Activated naive CD4-positive, alpha-beta T cell treated with anti-CD3 and anti-CD28 coated beads, Interleukin-2, amount 50 U/mL, for 72 hours (primary cell): ENCODE measurements at regions not wholly inside any gene's neighbourhood (a gene's known extent, or its start where the extent isn't known, plus 50 kb on each side); places are given as distances from the start of the nearest gene placed in this dataset.
"Not testable (repeated sequence)": the region's sequence is repeated elsewhere in the genome, so short reads cannot be mapped to it uniquely, and the experiment has no call there.

Source experiments
- ATAC-seq, 2 donors: fragments of 150-1000 bp; cut with Tn5 transposase; 2 replicates each; pipeline ENCODE4 v1.10.0; 2021; ENCODE audit warnings: mild to moderate bottlenecking in 2 of 2, moderate library complexity in 2 of 2
- DNase-seq, 2 donors: peaks; one replicate each; pipeline ENCODE4 v3.0.0; 2021 to 2022; ENCODE audit warnings: low spot score in 2 of 2
- H3K27ac Mint-ChIP-seq, 2 donors: one replicate each; pipeline ENCODE4 v1.8.0; 2022; ENCODE audit warnings: mild to moderate bottlenecking in 2 of 2, mixed read lengths in 2 of 2
- H3K36me3 Mint-ChIP-seq, 2 donors: one replicate each; pipeline ENCODE4 v1.8.0; 2022; ENCODE audit warnings: mixed read lengths in 2 of 2
- H3K9me3 Mint-ChIP-seq, 2 donors: one replicate each; pipeline ENCODE4 v1.8.0; 2022; ENCODE audit warnings: mixed read lengths in 2 of 2

DNA sequence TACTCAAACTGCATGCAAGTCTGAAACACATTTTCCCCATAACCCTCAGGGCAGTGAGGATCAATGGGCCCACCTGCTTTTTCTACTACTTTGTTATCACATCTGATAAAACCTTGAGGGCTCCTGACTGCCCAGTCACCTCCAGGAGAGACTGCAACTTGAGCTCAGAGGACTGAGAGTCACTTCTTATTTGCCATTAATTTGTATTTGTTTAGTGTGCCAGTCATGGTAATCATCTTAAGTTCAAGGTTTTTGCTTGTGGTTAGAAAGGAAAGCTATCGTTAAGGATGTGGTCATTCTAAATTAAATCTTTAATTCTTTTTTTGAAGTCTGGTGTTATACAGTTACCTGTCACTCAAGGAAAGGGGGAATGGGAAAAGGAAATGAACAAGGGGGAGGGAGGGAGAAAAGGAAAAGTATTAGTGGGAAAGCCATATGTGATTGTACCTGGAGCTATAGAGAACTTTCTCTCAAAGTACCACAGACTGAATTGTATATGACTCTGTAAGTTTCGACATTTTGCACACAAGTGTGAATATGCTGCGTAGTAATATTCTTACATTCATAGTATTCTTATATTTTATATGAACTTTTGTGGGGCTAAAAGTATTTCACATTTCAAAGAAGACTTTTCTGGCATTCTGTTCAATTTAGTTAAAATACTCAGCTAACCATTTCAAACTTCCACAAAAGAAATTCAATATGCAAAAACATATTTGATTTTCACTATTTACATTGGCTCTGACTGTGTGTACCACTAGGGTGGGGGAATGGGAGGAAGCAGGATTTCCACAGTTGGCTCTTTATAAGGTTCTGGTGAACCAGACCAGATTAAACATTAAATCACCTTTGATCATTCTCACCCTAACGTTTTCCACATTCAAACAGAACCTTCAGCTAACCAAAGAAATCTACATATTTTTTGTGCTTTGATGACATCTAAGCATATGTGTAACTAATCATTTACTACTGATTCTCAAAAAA, 166.5 kb upstream of the ATP11B start:
- ATAC-seq: no peak
- no peak overlapping the region for H3K27ac Mint-ChIP-seq
- DNase-seq: no peak
- H3K9me3 Mint-ChIP-seq: no peaks in the 10 kb centered on the region
- H3K36me3 Mint-ChIP-seq: no peaks in the 10 kb centered on the region

DNA sequence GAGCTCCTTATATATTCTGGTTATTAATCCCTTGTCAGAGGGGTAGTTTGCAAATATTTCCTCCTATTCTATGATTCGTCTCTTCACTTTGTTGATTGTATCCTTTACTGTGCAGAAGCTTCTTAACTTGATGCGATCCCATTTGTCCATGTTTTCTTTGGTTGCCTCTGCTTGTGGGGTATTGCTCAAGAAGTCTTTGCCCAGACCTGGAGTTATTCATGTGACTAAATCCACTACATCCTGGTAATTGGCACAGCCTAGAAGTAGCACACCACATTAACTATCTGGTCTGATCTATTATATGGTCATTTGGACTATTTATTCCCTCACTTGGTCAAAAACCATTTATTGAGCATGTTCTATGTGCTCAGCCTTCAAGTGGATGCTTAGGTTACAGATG, 164.8 kb upstream of the ATP11B start:
- H3K36me3 Mint-ChIP-seq: no peaks in the 10 kb centered on the region
- ATAC-seq (no peak), DNase-seq (no peak)
- H3K27ac Mint-ChIP-seq: no peak overlapping the region
- no peaks in the 10 kb centered on the region for H3K9me3 Mint-ChIP-seq

- ATAC-seq (no peak), DNase-seq (no peak)
- H3K27ac Mint-ChIP-seq: no peak overlapping the region
- no peaks in the 10 kb centered on the region for H3K36me3 Mint-ChIP-seq
- no peaks in the 10 kb centered on the region for H3K9me3 Mint-ChIP-seq
Observed at GRCh38 chr3:182629521-182629920, 163.8 kb upstream of the ATP11B start.

- H3K36me3 Mint-ChIP-seq: no peaks in the 10 kb centered on the region
- no peak for DNase-seq
- no peak overlapping the region for H3K27ac Mint-ChIP-seq
- no peaks in the 10 kb centered on the region for H3K9me3 Mint-ChIP-seq
- ATAC-seq: no peak
Observed at GRCh38 chr3:182631183-182632076, 161.9 kb upstream of the ATP11B start.

- Mint-ChIP-seq H3K9me3 (no peaks in the 10 kb centered on the region), H3K27ac (no peak overlapping the region), H3K36me3 (no peaks in the 10 kb centered on the region)
- DNase-seq (no peak), ATAC-seq (no peak)
Observed at GRCh38 chr3:182632077-182632393, 161.3 kb upstream of the ATP11B start.

GRCh38 chr3:182633186-182633585, 160.1 kb upstream of the ATP11B start:
- no peak overlapping the region for H3K27ac Mint-ChIP-seq
- no peaks in the 10 kb centered on the region for H3K36me3 Mint-ChIP-seq
- no peaks in the 10 kb centered on the region for H3K9me3 Mint-ChIP-seq
- DNase-seq: no peak
- no peak for ATAC-seq

DNA sequence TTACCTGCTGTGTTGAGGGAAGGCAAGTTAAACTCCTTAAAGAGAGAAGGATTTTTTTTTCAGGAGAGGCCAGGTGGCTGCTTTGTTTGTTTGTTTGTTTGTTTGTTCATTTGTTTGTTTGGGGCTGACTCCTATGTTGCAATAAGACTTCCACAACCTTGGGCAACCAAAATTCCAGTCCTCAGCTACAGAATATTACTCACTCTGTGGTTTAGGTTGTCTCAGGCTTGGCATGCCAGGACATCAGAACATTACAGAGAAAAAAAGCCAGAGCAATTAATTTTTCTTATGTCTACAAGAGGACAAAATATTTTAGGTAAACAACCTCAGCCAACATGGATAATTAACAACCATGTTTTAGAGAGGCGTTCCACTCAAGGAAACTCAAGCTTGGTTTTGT, 156.7 kb upstream of the ATP11B start:
- Mint-ChIP-seq H3K27ac (no peak overlapping the region), H3K9me3 (no peaks in the 10 kb centered on the region), H3K36me3 (no peaks in the 10 kb centered on the region)
- DNase-seq (no peak), ATAC-seq (no peak)

GRCh38 chr3:182637350-182638110, 155.8 kb upstream of the ATP11B start:
- Mint-ChIP-seq H3K27ac (no peak overlapping the region), H3K9me3 (no peaks in the 10 kb centered on the region), H3K36me3 (no peaks in the 10 kb centered on the region)
- DNase-seq: no peak
- ATAC-seq: no peak

DNA sequence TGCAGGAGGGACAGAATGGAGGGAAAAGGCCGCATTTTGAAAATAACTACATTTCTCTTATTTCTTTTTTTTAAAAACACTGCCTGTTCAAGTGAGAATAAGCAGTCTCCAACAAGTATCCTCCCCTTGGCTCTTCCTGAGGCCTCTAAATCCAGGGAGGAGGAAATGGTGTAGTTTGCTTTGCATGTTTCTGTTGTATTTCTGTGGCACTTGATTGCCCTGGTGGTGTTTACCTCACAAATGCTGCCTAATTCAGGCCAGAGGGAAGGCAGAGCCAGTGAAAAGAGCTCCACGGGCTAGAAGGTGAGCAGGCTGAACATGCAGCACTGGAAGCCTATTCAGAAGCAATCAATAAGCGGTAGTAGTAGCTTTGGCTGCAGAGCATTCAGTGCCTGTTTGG, 149.3 kb upstream of the ATP11B start:
- DNase-seq (no peak), ATAC-seq (no peak)
- no peak overlapping the region for H3K27ac Mint-ChIP-seq
- H3K36me3 Mint-ChIP-seq: no peaks in the 10 kb centered on the region
- no peaks in the 10 kb centered on the region for H3K9me3 Mint-ChIP-seq

DNA sequence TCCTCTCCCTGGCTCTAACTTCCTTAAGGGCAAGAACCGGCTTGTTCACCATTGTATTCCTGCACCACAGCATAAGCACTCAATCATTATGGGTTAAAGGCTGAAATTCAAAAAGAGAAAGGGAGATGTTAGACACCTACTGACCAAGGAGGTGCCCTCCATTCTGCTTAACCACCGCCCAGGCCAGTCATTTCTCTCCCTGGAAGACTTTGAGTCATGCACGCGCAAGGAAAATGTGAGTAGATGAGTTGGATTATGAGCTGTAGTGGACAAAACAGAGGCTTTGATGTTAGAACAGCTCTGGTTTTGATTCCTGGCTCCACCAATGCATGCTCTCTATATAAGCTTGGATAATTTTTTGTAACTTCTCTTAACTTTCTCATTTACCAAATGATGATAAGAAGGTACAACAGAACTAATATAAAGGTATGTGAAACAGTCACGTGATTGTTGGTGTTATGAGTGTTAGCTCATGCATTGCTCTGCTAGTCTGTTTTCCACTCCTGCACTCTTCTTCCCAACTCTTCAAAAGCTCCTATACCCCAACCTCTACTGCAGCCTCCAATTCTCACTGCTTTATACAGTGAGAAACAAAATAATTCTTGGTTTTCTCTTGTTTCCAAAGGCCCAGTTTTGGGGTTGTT, 148.4 kb upstream of the ATP11B start:
- H3K27ac Mint-ChIP-seq: peak overlapping the region in 1 of 2 donors; percentile 15
- peak in 1 of 2 donors; percentile 43 for DNase-seq

GRCh38 chr3:182650568-182651128, 142.7 kb upstream of the ATP11B start:
- Mint-ChIP-seq H3K9me3 (no peaks in the 10 kb centered on the region), H3K36me3 (no peaks in the 10 kb centered on the region), H3K27ac (no peak overlapping the region)
- ATAC-seq: no peak
- DNase-seq: no peak

More for the DNA sequence above, 148.4 kb upstream of the ATP11B start:
- peak; percentile 91 to 93 for ATAC-seq
- H3K9me3 Mint-ChIP-seq: no peaks in the 10 kb centered on the region
- no peaks in the 10 kb centered on the region for H3K36me3 Mint-ChIP-seq

- no peaks in the 10 kb centered on the region for H3K9me3 Mint-ChIP-seq
- H3K27ac Mint-ChIP-seq: no peak overlapping the region
- DNase-seq (no peak), ATAC-seq (no peak)
- no peaks in the 10 kb centered on the region for H3K36me3 Mint-ChIP-seq
Observed at GRCh38 chr3:182651461-182651860, 141.8 kb upstream of the ATP11B start.

DNA sequence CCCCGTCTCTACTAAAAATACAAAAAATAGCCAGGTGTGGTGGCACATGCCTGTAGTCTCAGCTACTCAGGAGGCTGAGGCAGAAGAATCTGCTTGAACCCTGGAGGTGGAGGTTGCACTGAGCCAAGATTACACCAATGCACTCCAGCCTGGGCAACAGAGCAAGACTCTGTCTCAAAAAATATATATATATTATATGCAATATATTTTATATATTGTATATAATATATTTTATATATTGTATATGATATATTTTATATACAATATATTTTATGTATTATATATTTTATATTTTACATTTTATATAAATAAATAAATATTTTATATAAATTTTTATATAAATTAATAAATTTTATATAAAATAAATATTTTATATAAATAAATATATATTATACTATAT, 140.2 kb upstream of the ATP11B start:
- not testable (repeated sequence) for H3K36me3 Mint-ChIP-seq, H3K9me3 Mint-ChIP-seq, H3K27ac Mint-ChIP-seq, DNase-seq, ATAC-seq

DNA sequence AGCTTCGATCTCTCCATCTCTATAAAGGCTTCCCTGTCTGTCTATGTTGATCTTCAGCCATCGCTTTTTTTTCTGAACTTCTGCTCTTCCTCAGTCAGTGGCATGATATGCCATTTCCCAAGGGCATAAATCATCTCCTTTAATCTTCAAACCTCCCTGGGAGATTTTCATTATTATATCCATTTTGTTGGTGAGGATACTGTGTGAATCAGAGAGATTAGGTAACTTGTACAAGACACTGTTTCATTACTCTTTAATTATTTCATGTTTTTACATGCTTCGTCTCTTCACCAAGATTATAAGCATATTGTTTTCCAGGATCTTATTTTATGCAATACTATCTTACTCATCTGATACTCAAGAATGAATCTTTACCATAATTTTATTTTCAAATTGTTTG, 124.8 kb upstream of the ATP11B start:
- Mint-ChIP-seq H3K9me3 (no peaks in the 10 kb centered on the region), H3K27ac (no peak overlapping the region), H3K36me3 (no peaks in the 10 kb centered on the region)
- DNase-seq (no peak), ATAC-seq (no peak)

DNA sequence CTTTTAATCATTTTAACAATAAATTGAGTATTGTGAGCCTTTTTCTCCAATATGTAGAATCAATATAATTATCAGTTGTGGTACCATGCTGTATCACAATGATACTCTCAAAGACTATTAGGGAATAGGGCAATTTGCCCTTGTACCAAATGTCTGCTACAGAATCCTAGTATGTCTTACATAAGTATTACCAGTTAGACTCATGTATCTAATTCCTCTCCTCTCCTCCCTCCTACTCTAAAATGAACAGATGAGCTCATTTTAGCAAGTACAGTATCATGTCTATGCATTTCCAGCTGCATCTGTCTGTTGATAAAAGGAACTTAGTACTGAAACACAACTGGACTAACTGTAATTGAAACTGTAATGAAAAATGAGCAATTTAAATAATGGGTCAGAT, 124.3 kb upstream of the ATP11B start:
- ATAC-seq (no peak), DNase-seq (no peak)
- Mint-ChIP-seq H3K9me3 (no peaks in the 10 kb centered on the region), H3K27ac (no peak overlapping the region), H3K36me3 (no peaks in the 10 kb centered on the region)

GRCh38 chr3:182671541-182671940, 121.8 kb upstream of the ATP11B start:
- DNase-seq (no peak), ATAC-seq (no peak)
- H3K9me3 Mint-ChIP-seq: no peaks in the 10 kb centered on the region
- H3K27ac Mint-ChIP-seq: no peak overlapping the region
- H3K36me3 Mint-ChIP-seq: no peaks in the 10 kb centered on the region
